ENCODE measurements at regions not wholly inside any gene's neighbourhood (a gene's known extent, or its start where the extent isn't known, plus 50 kb on each side); places are given as distances from the start of the nearest gene placed in this dataset.

DNA sequence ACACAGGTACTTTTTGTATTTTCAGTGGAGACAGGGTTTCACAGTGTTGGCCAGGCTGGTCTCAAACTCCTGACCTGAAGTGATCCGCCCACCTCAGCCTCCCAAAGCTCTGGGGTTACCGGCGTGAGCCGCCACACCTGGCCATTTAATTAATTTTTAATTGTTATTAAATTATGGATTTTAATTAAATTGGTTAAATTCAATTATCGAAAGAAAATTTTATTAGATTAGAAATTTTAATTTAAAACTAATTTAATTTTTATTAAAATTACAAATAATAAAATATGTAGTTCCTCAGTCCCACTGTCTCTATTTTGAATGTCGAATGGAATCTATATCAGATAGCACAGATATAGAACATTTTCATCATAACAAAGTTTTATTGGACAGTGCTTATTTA lies 416.5 kb downstream of the GABRG2 start:
- Mint-ChIP-seq H3K27ac (no peak overlapping the region), H3K36me3 (ENCODE audit: low read depth) (no peaks in the 10 kb centered on the region), H3K9me3 (peaks cover 4% of the 10 kb centered on the region), H3K4me1 (no peaks in the 10 kb centered on the region), H3K27me3 (no peaks in the 10 kb centered on the region), H3K4me3 (no peak overlapping the region)
- intact Hi-C loops (cut with micrococcal nuclease) = no loop called here
- no peak for DNase-seq

DNA sequence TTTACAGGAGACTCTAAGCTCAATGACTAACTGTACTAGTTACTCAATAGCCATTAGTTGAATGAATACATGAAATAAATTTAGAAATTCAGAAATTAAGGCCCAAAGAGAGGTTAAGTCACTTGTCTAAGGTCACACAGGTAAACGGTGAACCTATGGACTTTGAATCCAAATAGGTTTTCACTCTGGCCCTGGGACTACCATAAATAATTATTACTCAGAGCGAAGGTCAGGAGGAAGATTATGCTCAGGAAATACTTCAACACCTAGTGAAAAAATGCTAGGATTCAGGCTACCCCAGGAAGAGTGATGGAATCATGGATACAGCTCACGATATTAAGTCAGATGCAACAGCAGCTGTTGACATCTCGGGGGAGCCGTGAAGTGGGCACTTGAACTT lies 417.4 kb downstream of the GABRG2 start:
- no peaks in the 10 kb centered on the region for H3K27me3 Mint-ChIP-seq
- no peak overlapping the region for H3K4me3 Mint-ChIP-seq
- no peaks in the 10 kb centered on the region for H3K4me1 Mint-ChIP-seq
- no peak for DNase-seq
- H3K9me3 Mint-ChIP-seq = peaks cover 4% of the 10 kb centered on the region
- H3K36me3 Mint-ChIP-seq (ENCODE audit: low read depth) = no peaks in the 10 kb centered on the region
- H3K27ac Mint-ChIP-seq = no peak overlapping the region
- intact Hi-C loops (cut with micrococcal nuclease) = no loop called here

DNA sequence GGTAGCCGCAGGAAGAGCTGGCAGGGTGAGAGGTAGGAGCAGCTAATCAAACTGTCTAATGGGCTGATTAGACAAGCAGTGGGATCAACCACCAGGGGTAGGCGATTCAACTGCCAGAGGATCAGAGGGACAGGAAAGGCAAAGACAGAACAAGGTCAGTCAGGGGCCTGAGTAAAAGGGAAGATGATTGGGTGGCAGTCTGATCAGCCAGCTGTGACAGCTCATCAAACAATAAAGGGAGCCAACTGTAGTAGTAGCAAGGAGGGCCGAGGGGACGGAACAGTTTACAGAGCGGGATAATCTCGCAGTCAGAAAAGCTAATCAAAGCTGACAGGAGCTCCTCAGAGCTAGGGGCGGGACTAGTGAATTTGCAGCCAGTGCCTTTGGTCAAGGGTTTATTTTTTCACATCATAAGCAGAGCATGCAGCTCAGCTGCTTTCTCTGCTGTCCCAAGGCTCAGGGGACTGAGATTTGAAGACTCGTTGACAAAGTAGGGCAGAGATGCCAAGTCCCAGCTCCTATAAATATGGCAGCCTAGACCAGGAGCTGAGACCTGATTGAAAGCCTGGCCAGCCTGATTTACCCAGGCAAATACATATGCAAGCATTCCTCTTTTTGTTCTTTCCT lies 418.2 kb downstream of the GABRG2 start:
- Mint-ChIP-seq H3K27ac (no peak overlapping the region), H3K9me3 (peaks cover 4% of the 10 kb centered on the region), H3K27me3 (no peaks in the 10 kb centered on the region), H3K36me3 (ENCODE audit: low read depth) (no peaks in the 10 kb centered on the region), H3K4me1 (no peaks in the 10 kb centered on the region), H3K4me3 (no peak overlapping the region)
- DNase-seq = no peak
- intact Hi-C loops (cut with micrococcal nuclease) = no loop called here

DNA sequence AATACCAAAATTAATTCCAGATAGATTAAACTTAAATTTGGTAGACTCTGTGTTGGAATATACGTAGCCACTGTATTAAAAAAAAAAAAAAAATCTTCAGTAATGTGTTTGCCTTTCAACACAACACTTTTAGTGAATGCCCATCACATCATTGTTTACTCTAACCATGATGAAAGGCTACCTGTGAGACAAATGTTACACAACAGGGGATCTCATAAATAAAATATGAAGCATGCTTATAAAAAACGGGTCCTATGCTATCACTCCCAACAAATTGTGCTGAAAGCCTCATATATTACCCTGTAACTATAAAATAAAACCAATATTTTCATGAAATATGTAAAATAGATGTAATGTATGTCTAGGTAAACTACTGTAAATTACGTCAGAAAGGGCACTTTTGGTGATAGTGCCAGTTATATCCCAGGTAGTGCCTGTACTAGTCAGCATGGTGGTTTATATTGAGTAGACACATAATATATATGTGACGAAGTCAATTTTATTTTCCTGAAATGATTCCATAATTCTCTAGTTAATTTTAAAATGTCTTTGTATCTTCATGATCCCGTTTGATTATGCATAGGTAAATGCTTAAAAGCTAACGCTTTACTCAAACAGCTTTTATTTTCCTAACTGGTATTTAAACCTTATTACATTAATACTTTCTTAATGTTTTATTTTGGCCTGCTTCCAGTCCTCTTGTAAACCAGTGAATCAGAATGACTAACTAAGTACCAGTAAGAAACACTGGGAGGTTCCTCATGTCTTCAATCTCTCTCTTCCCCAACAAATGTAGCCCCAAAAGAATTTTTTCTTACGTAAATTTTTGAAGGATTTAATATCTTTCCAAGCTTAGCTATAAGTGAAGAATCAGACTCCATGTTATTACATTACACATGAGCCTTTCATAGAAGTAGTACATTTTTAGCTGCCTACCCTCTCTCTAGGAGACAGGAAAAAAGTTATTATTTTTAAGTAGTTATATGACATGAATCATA lies 420.3 kb downstream of the GABRG2 start:
- Mint-ChIP-seq H3K36me3 (ENCODE audit: low read depth) (no peaks in the 10 kb centered on the region), H3K4me3 (no peak overlapping the region), H3K27me3 (no peaks in the 10 kb centered on the region), H3K27ac (no peak overlapping the region), H3K9me3 (peaks cover 4% of the 10 kb centered on the region), H3K4me1 (no peaks in the 10 kb centered on the region)
- intact Hi-C loops (cut with micrococcal nuclease) = no loop called here
- DNase-seq = no peak

DNA sequence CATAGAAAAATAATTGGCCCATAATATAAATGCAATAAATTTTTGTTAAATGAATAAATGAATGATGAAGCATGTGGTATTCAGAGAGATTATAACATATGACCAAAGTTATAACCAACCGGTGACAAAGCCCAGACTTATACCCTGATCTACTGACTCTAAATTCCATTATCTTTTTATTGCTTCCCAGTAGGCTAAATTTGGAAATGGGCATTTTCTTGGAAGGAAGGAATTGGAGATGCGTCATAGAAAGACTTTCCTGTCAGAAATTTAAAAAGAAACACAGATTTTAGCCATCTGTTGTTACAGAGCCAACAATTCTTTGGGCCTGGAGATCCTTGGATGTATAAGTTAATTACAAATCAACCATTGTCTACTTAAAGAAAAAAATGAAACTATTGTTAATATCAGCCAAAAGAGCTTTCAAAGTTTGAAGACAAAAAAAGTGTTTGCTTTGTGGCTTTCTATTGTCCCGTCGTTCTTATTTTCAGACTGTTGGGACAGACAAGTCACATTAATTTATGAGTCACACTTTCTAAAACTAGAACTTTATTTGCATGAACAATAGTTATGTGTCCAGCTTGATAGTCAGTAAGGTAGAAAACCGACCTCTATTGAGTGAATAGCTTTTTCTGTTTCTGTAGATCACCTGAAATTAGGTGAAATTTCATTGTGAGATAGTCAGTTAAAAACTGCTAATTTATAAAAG lies 428.7 kb downstream of the GABRG2 start:
- DNase-seq = no peak
- H3K9me3 Mint-ChIP-seq = peaks cover 3% of the 10 kb centered on the region
- no peak overlapping the region for H3K4me3 Mint-ChIP-seq
- no peaks in the 10 kb centered on the region for H3K4me1 Mint-ChIP-seq
- H3K36me3 Mint-ChIP-seq (ENCODE audit: low read depth) = no peaks in the 10 kb centered on the region
- H3K27me3 Mint-ChIP-seq = no peaks in the 10 kb centered on the region
- H3K27ac Mint-ChIP-seq = no peak overlapping the region
- intact Hi-C loops (cut with micrococcal nuclease) = no loop called here

DNA sequence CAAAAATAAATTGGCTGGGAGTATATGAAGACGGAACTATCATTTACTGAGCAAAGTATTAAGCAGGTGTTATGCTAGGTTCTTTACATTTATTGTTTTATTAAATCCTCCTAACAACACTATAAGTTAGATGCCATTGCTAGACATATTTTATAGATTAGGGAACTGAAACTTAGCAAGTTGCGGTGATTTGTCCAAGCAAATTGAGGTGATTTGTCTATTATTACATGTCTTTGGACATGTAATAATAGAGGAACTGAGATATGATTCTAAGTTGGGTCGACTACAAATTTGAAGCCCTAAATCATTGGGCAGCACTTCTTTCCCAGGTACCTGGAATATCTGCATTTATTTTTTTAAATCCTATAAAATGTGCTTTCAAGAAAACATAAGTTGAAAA lies 429.9 kb downstream of the GABRG2 start:
- Mint-ChIP-seq H3K4me1 (no peaks in the 10 kb centered on the region), H3K9me3 (peaks cover 3% of the 10 kb centered on the region), H3K4me3 (no peak overlapping the region), H3K27ac (no peak overlapping the region), H3K27me3 (no peaks in the 10 kb centered on the region), H3K36me3 (ENCODE audit: low read depth) (no peaks in the 10 kb centered on the region)
- intact Hi-C loops (cut with micrococcal nuclease) = no loop called here
- no peak for DNase-seq

DNA sequence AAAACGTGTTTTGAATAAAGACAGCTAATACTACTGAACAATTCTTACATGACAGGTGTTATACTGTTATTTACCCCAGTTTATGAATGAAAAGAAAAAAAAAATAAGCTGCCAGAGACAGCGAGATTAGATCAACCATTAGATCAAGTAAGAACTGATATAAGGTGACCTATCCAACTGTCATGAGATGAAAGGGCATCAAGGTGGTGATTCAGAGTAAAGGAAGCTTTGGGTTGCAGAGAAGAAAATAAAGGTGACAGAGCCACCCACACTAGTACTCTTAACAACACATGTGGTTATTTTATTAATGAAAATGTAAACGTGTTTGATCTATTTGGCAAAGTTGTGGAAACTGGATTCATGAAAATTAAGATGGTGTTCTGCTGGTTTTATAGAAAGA lies 435.2 kb downstream of the GABRG2 start:
- no peaks in the 10 kb centered on the region for H3K36me3 Mint-ChIP-seq (ENCODE audit: low read depth)
- no peaks in the 10 kb centered on the region for H3K4me1 Mint-ChIP-seq
- no peak overlapping the region for H3K27ac Mint-ChIP-seq
- no peak for DNase-seq
- H3K27me3 Mint-ChIP-seq = no peaks in the 10 kb centered on the region
- no peak overlapping the region for H3K4me3 Mint-ChIP-seq
- peaks cover 1% of the 10 kb centered on the region for H3K9me3 Mint-ChIP-seq
- intact Hi-C loops (cut with micrococcal nuclease) = no loop called here

DNA sequence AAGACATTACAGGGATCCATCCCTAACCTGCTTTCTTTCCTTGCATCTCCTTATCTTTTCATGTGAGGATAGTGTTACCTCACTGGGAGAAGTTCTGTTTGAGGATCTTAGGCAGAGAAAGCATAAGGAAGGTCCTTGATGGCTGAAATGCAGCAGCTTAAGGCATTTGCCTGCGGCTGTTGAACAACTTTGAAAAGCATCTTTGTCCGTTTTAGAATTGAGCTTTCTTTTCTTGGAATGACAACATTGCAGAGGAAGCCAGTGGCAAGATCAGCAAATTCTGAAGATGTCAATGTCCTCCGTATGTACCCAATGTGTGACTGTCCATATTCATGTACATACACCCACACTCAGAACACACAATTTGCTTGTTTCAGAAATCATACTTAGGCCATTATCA lies 436.2 kb downstream of the GABRG2 start:
- H3K36me3 Mint-ChIP-seq (ENCODE audit: low read depth) = no peaks in the 10 kb centered on the region
- no peak for DNase-seq
- no peak overlapping the region for H3K27ac Mint-ChIP-seq
- no peak overlapping the region for H3K4me3 Mint-ChIP-seq
- no peaks in the 10 kb centered on the region for H3K4me1 Mint-ChIP-seq
- intact Hi-C loops (cut with micrococcal nuclease) = no loop called here
- peaks cover 3% of the 10 kb centered on the region for H3K9me3 Mint-ChIP-seq
- no peaks in the 10 kb centered on the region for H3K27me3 Mint-ChIP-seq

DNA sequence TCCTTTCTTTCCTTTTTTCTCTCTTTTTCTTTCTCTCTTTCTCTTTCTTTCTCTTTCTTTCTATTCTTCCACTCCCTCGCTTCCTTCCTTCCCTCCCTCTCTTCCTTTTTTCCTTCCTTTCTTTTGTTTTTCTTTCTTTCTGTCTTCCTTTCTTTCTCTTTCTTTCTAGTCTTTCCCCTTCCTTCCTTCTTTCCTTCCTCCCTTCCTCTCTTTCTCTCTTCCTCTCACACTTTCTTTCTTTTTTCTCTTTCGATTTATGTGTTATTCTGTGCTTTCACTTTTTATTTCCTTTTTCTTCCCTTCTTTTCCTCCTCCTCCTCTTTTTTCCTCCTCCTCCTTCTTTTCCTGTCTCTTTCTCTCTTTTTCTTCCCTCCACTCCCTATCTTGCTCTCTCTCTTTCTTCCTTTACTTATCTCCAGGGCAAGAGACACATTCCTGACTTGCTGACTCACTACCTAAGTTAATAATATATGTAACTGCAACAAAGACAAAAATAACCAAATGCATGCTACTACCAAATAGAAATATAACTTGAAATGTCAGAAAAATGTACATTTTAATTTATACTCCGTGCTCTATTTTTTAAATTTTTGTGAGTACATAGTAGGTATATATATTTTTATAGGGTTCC lies 445.5 kb downstream of the GABRG2 start:
- H3K36me3 Mint-ChIP-seq (ENCODE audit: low read depth) = no peaks in the 10 kb centered on the region
- no peak for DNase-seq
- H3K4me3 Mint-ChIP-seq = no peak overlapping the region
- H3K9me3 Mint-ChIP-seq = peaks cover 6% of the 10 kb centered on the region
- H3K27me3 Mint-ChIP-seq = no peaks in the 10 kb centered on the region
- no peaks in the 10 kb centered on the region for H3K4me1 Mint-ChIP-seq
- no peak overlapping the region for H3K27ac Mint-ChIP-seq
- intact Hi-C loops (cut with micrococcal nuclease) = no loop called here

DNA sequence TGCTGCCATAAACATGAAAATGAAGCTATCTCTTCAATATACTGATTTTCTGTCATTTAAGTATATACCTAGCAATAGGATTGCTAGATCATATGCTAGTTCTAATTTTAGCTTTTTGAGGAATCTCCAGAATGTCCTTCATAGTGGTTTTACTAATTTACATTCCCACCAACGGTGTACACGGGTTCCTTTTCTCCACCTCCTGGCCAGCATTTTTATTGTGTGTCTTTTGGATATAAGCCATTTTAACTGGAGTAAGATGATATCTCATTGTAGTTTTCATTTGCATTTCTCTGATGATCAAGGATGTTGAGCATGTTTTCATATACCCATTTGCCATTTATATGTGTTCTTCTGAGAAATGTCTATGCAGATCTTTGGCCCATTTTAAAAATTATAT lies 446.5 kb downstream of the GABRG2 start:
- no peaks in the 10 kb centered on the region for H3K27me3 Mint-ChIP-seq

DNA sequence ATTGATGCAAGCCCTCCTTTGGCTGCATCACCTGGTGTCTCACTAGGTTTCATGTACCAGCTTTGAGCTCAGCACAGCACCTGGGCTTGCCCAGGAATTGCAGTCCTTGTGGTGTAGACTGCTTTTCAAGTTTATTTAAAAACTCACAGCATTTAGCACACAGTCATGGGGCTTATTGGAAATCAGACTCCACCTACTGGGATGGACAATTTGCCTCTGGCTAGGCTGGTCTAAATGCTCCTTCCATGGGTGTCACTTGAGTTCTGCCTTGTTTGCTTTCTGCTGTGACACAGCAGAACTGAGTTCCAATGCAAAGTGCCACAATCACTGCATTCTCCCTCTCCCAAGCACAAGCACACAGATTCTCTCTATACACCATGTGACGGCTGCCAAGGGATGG lies 453.3 kb downstream of the GABRG2 start:
- Mint-ChIP-seq H3K4me1 (no peaks in the 10 kb centered on the region), H3K36me3 (ENCODE audit: low read depth) (no peaks in the 10 kb centered on the region), H3K27me3 (no peaks in the 10 kb centered on the region), H3K4me3 (no peak overlapping the region), H3K9me3 (peaks cover 20% of the 10 kb centered on the region), H3K27ac (no peak overlapping the region)
- intact Hi-C loops (cut with micrococcal nuclease) = no loop called here
- no peak for DNase-seq

More for the DNA sequence above, 446.5 kb downstream of the GABRG2 start:
- no peaks in the 10 kb centered on the region for H3K36me3 Mint-ChIP-seq (ENCODE audit: low read depth)
- H3K9me3 Mint-ChIP-seq = peaks cover 6% of the 10 kb centered on the region
- no peak for DNase-seq
- intact Hi-C loops (cut with micrococcal nuclease) = no loop called here
- H3K4me3 Mint-ChIP-seq = no peak overlapping the region
- no peak overlapping the region for H3K27ac Mint-ChIP-seq
- no peaks in the 10 kb centered on the region for H3K4me1 Mint-ChIP-seq

DNA sequence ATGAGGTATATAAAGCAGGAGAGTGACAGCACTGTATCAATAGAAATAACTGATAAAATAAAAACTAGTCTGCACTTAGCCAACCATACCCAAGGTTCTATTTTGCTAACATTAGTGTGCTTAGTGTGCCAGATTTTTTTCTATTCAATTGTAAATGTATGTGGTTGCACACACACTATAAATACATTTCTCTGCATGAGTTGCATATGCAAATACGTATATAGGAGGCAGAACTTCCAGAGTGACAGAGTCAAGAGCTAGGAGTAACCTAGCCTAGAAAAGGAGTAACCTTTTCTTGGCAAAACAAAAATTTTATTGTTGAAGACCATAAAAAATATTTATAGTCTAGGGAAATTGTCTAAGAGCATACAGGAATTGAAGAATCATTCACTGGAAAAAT lies 461.6 kb downstream of the GABRG2 start:
- no peaks in the 10 kb centered on the region for H3K27me3 Mint-ChIP-seq
- peaks cover 7% of the 10 kb centered on the region for H3K9me3 Mint-ChIP-seq
- H3K4me1 Mint-ChIP-seq = no peaks in the 10 kb centered on the region
- intact Hi-C loops (cut with micrococcal nuclease) = no loop called here
- H3K27ac Mint-ChIP-seq = no peak overlapping the region
- H3K4me3 Mint-ChIP-seq = no peak overlapping the region
- no peaks in the 10 kb centered on the region for H3K36me3 Mint-ChIP-seq (ENCODE audit: low read depth)
- DNase-seq = no peak

DNA sequence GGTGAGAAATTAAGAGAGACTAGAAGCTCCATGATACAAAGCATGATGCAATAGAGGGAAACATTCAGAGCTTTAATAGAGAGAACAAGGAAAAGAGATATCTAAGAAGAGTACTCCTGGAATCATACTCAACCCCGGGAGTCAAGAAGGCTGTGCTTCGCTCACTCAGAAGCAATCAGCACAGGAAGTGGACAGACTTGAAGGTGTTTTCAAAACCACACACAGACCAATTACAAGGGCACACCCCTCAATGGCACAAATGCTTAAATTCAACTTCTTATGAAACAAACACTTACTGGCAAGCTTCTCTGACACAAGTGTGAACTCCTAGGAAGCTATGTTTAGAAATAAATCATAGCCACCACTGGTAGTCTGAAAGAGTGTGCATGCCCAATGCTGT lies 462.3 kb downstream of the GABRG2 start:
- intact Hi-C loops (cut with micrococcal nuclease) = no loop called here
- DNase-seq = no peak
- Mint-ChIP-seq H3K36me3 (ENCODE audit: low read depth) (no peaks in the 10 kb centered on the region), H3K4me3 (no peak overlapping the region), H3K4me1 (no peaks in the 10 kb centered on the region), H3K27me3 (no peaks in the 10 kb centered on the region), H3K9me3 (peaks cover 3% of the 10 kb centered on the region), H3K27ac (no peak overlapping the region)

DNA sequence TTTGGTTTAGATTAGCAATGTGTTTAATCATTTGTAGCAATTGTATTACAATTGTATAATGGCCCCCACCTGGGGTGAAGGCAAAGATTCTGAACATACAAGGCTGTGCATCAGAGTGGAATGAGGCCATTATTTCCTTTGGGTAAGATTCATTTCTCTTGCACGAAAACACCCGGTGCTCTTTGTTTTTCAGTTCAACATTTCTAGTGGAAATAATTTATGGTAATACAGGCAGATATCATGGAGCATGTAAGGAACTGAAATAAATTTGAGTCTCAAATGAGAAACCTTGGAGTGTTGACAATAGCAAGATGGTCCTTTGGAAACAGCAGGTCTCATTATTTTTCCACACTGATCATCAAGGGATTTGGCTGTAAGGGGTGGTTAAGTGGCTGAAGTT lies 475.9 kb downstream of the GABRG2 start:
- Mint-ChIP-seq H3K4me3 (no peak overlapping the region), H3K9me3 (no peaks in the 10 kb centered on the region), H3K4me1 (no peaks in the 10 kb centered on the region), H3K27me3 (no peaks in the 10 kb centered on the region), H3K36me3 (ENCODE audit: low read depth) (no peaks in the 10 kb centered on the region), H3K27ac (no peak overlapping the region)
- no peak for DNase-seq
- intact Hi-C loops (cut with micrococcal nuclease) = no loop called here
